ENCODE measurements at regions not wholly inside any gene's neighbourhood (a gene's known extent, or its start where the extent isn't known, plus 50 kb on each side); places are given as distances from the start of the nearest gene placed in this dataset.

GRCh38 chr1:55958498-55958897 lies 620.9 kb downstream of the PLPP3 start:
- TF ChIP-seq, protein P1, sequence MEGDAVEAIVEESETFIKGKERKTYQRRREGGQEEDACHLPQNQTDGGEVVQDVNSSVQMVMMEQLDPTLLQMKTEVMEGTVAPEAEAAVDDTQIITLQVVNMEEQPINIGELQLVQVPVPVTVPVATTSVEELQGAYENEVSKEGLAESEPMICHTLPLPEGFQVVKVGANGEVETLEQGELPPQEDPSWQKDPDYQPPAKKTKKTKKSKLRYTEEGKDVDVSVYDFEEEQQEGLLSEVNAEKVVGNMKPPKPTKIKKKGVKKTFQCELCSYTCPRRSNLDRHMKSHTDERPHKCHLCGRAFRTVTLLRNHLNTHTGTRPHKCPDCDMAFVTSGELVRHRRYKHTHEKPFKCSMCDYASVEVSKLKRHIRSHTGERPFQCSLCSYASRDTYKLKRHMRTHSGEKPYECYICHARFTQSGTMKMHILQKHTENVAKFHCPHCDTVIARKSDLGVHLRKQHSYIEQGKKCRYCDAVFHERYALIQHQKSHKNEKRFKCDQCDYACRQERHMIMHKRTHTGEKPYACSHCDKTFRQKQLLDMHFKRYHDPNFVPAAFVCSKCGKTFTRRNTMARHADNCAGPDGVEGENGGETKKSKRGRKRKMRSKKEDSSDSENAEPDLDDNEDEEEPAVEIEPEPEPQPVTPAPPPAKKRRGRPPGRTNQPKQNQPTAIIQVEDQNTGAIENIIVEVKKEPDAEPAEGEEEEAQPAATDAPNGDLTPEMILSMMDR (IDR thresholded peaks at IDR 0.05; ENCODE audit: low read depth, low read length): no peak
- TF ChIP-seq EZH2phosphoT487 (IDR thresholded peaks at IDR 0.05; ENCODE audit: low read depth): no peak

Measured in OCI-LY3 (cell line).